Stomach (tissue), 8 donors: ENCODE measurements at regions not wholly inside any gene's neighbourhood (a gene's known extent, or its start where the extent isn't known, plus 50 kb on each side); places are given as distances from the start of the nearest gene placed in this dataset.

ENCODE experiments used
- DNase-seq, 2 donors: peaks; one replicate each; pipeline versions ENCODE4 v3.0.0 to v3.0.0-alpha.2; 2013 to 2019
- H3K27ac ChIP-seq, 5 donors: fragments of 200-600 bp in 4 of 5; sonication (generic) in 4 of 5; one replicate each; pipeline ENCODE4 v1.5.1; 2013 to 2019; ENCODE audit warnings: mild to moderate bottlenecking in 1 of 5, moderate library complexity in 1 of 5
- H3K27me3 ChIP-seq, 3 donors: fragments of 200-600 bp; sonication (generic); one replicate each; pipeline ENCODE4 v1.5.1; 2017 to 2019; ENCODE audit warnings: mixed run types in 1 of 3
- H3K36me3 ChIP-seq, 4 donors: fragments of 200-600 bp; sonication (generic); 1 replicate in 3 of 4; 2 replicates in 1 of 4; pipeline ENCODE4 v1.5.1; 2016 to 2019
- H3K4me1 ChIP-seq, 4 donors: fragments of 200-600 bp; sonication (generic); one replicate each; pipeline ENCODE4 v1.5.1; 2016 to 2019
- H3K4me3 ChIP-seq, 4 donors: fragments of 200-600 bp; sonication (generic) in 3 of 4; one replicate each; pipeline ENCODE4 v1.5.1; 2016 to 2019; ENCODE audit warnings: mild to moderate bottlenecking in 1 of 4
- H3K9me3 ChIP-seq, 4 donors: fragments of 200-600 bp; sonication (generic); one replicate each; pipeline ENCODE4 v1.5.1; 2016 to 2019
- EP300 ChIP-seq: sonication (generic); formaldehyde crosslinking; IDR thresholded peaks from one replicate; pipeline ENCODE4 v1.6.1; 2017; ENCODE audit warnings: antibody characterized with exemption
- POLR2A ChIP-seq, 4 donors: fragments of 450-650 bp; IDR thresholded peaks; one replicate each; pipeline ENCODE4 v1.6.1; 2016; ENCODE audit warnings: antibody characterized with exemption in 4 of 4, control low read depth in 2 of 4, mild to moderate bottlenecking in 1 of 4, moderate library complexity in 1 of 4
- POLR2AphosphoS5 ChIP-seq, 3 donors: sonication (generic); formaldehyde crosslinking; IDR thresholded peaks; one replicate each; pipeline ENCODE4 v1.6.1; 2016; ENCODE audit warnings: antibody characterized with exemption in 3 of 3
- WGBS, 5 donors: extraction: QIAGEN DNeasy Blood & Tissue Kit in 3 of 5; methylation state at CpG; one replicate each; pipeline versions ENCODE4 v1.1.5 to v1.1.7; 2013 to 2018; 5-methylcytosine and 5-hydroxymethylcytosine counted together
- intact Hi-C: fragments of 100-400 bp; cut with DNase I; formaldehyde crosslinking; loops from one replicate; pipeline ENCODE4 v1.15.1; 2023; ENCODE audit warnings: low total_unique reads
- TF ChIP-seq, protein P1 (sequence below), 7 experiments: fragments of 450-650 bp in 4 of 7; fragments of 200-600 bp in 3 of 7; sonication (generic) in 3 of 7; IDR thresholded peaks; one replicate each; pipeline ENCODE4 v1.5.1; 2016 to 2019; ENCODE audit warnings: antibody characterized with exemption in 7 of 7, control low read depth in 2 of 7, mild to moderate bottlenecking in 1 of 7
- donor health status: healthy with polysubstance abuse.
- donor health status: Bipolar disorder and iron deficiency.
- donor health status: healthy.

DNA sequence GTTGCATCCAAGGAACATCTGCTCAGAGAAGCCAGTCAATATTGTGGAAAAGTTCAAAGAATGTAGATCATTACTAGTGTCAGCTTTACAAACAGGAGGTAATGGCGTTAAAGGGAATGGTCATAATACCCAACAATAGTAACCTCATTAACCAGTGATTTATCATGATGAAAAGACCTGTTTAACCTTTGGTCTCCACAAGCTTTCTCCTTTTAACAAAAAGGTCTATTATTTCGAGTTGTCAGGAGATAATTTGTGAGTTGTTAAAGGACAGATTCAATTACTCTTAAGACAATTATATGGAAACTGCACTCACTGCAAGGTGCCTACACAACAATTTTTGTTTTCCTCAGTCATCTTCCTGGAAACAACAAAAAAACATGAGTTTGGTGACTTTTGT is 73.8 kb upstream of the HTATIP2 start:
- H3K36me3 ChIP-seq: no peaks in the 10 kb centered on the region
- WGBS, 5 donors: 13 to 31% (median 25%) methylated on average over 2 of the region's 2 CpGs
- no peak overlapping the region for H3K4me3 ChIP-seq
- no peaks in the 10 kb centered on the region for H3K9me3 ChIP-seq
- no peaks in the 10 kb centered on the region for H3K4me1 ChIP-seq
- TF ChIP-seq POLR2AphosphoS5 (IDR thresholded peaks at IDR 0.05): no peak
- no peak overlapping the region for H3K27ac ChIP-seq
- no peaks in the 10 kb centered on the region for H3K27me3 ChIP-seq
- intact Hi-C loops: no loop called here
- no peak for DNase-seq

- intact Hi-C loops: no loop called here
- peaks cover 0 to 18% (median 10%) of the 10 kb centered on the region in 4 donors for H3K9me3 ChIP-seq
- no peak overlapping the region for H3K27ac ChIP-seq
- TF ChIP-seq POLR2AphosphoS5 (IDR thresholded peaks at IDR 0.05): no peak
- no peak for TF ChIP-seq EP300
- no peak for TF ChIP-seq POLR2A (IDR thresholded peaks at IDR 0.05)
- TF ChIP-seq, protein P1, sequence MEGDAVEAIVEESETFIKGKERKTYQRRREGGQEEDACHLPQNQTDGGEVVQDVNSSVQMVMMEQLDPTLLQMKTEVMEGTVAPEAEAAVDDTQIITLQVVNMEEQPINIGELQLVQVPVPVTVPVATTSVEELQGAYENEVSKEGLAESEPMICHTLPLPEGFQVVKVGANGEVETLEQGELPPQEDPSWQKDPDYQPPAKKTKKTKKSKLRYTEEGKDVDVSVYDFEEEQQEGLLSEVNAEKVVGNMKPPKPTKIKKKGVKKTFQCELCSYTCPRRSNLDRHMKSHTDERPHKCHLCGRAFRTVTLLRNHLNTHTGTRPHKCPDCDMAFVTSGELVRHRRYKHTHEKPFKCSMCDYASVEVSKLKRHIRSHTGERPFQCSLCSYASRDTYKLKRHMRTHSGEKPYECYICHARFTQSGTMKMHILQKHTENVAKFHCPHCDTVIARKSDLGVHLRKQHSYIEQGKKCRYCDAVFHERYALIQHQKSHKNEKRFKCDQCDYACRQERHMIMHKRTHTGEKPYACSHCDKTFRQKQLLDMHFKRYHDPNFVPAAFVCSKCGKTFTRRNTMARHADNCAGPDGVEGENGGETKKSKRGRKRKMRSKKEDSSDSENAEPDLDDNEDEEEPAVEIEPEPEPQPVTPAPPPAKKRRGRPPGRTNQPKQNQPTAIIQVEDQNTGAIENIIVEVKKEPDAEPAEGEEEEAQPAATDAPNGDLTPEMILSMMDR (IDR thresholded peaks at IDR 0.05): no peak
- no peak for DNase-seq
- H3K4me1 ChIP-seq: no peaks in the 10 kb centered on the region
- no peaks in the 10 kb centered on the region for H3K36me3 ChIP-seq
- H3K27me3 ChIP-seq: peaks cover 0 to 10% (median 0%) of the 10 kb centered on the region in 3 donors
- WGBS, 5 donors: 25 to 49% (median 44%) methylated on average over 1 of the region's 1 CpG
- H3K4me3 ChIP-seq: no peak overlapping the region
These were observed 80.0 kb upstream of the HTATIP2 start for GRCh38 chr11:20283475-20283874.

GRCh38 chr11:20278727-20279126 is 84.8 kb upstream of the HTATIP2 start:
- peak in 1 of 2 donors; percentile 25 for DNase-seq
- Histone ChIP-seq H3K9me3 (peaks cover 0 to 14% (median 9%) of the 10 kb centered on the region in 4 donors), H3K27ac (no peak overlapping the region), H3K4me3 (no peak overlapping the region), H3K4me1 (no peaks in the 10 kb centered on the region), H3K27me3 (peaks cover 0 to 22% (median 0%) of the 10 kb centered on the region in 3 donors), H3K36me3 (no peaks in the 10 kb centered on the region)
- TF ChIP-seq POLR2AphosphoS5 (IDR thresholded peaks at IDR 0.05): no peak
- TF ChIP-seq, protein P1 (IDR thresholded peaks at IDR 0.05): no peak
- 56 to 70% (median 60%) methylated on average over 5 of the region's 5 CpGs for WGBS, 5 donors
- intact Hi-C loops: no loop called here

- no peak overlapping the region for H3K27ac ChIP-seq
- no peaks in the 10 kb centered on the region for H3K4me1 ChIP-seq
- H3K27me3 ChIP-seq: peaks cover 0 to 22% (median 0%) of the 10 kb centered on the region in 3 donors
- no peaks in the 10 kb centered on the region for H3K36me3 ChIP-seq
- TF ChIP-seq POLR2A (IDR thresholded peaks at IDR 0.05) (no peak), POLR2AphosphoS5 (IDR thresholded peaks at IDR 0.05) (no peak), EP300 (no peak)
- TF ChIP-seq, protein P1 (IDR thresholded peaks at IDR 0.05): no peak
- DNase-seq: no peak
- WGBS, 5 donors: 77 to 82% (median 81%) methylated on average over 13 to 14 of the region's 14 CpGs
- no peaks in the 10 kb centered on the region for H3K9me3 ChIP-seq
- no peak overlapping the region for H3K4me3 ChIP-seq
- intact Hi-C loops: no loop called here
These were observed 86.5 kb upstream of the HTATIP2 start for GRCh38 chr11:20277014-20277413.

DNA sequence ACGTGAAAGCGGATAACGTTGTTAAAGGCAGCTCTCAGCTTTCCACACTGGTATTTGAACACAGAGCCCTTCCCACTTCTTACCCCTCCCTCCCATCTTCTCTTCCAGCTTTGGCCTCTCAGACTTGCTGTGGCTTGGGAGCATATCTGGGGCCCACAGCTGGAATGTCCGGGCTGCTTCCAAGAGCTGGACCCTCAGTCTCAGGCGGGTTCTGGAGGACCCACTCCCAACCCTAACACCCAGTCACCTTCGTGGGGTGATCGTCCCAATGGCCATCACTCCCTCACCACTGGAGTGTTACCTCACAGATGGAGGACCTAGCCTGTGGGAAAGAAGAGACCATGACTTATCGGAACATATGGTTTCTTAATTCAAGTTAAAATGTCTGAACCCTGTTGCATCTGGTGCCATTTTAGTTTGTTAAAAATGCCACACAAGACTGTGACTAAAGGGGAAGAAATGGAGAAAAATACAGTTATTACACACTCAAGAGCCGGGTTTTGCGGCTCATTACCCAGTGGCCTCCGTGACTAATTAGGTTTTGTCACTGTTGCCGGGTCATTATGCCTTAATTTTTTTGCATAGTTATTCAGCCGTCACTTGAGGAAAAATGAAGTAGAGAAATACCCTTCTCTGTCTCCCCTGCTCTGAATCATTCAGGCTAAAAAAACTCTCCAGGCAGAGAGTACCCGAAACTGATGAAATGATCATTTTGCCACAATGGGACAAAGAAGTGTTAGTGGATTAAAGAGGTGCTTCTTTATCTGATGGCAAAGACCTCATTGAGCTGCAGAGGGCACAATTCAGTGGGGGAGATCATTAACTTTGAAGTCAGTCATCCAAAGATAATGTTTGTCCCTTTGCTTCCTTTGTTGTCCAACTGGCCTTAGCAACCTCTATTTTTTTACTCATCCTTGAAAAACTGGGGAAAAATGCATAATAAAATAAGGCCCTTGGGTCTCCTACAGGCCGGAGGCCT is 87.2 kb upstream of the HTATIP2 start:
- intact Hi-C loops: no loop called here
- TF ChIP-seq POLR2AphosphoS5 (IDR thresholded peaks at IDR 0.05) (no peak), POLR2A (IDR thresholded peaks at IDR 0.05) (no peak), EP300 (no peak)
- TF ChIP-seq, protein P1 (IDR thresholded peaks at IDR 0.05): no peak
- H3K27ac ChIP-seq: no peak overlapping the region
- H3K4me3 ChIP-seq: no peak overlapping the region
- DNase-seq: no peak
- no peaks in the 10 kb centered on the region for H3K4me1 ChIP-seq
- peaks cover 0 to 22% (median 0%) of the 10 kb centered on the region in 3 donors for H3K27me3 ChIP-seq
- H3K36me3 ChIP-seq: no peaks in the 10 kb centered on the region
- no peaks in the 10 kb centered on the region for H3K9me3 ChIP-seq
- 82 to 88% (median 85%) methylated on average over 15 of the region's 15 CpGs for WGBS, 5 donors
